C4-2B (cell line): ENCODE measurements at regions not wholly inside any gene's neighbourhood (a gene's known extent, or its start where the extent isn't known, plus 50 kb on each side); places are given as distances from the start of the nearest gene placed in this dataset.

Source experiments
- CTCF ChIP-seq: fragments of 450-650 bp; conservative IDR thresholded peaks from 2 replicates; pipeline ENCODE4 v1.5.1; 2017; ENCODE audit warnings: mild to moderate bottlenecking
- ZFX ChIP-seq: fragments of 450-650 bp; IDR thresholded peaks from 2 replicates; pipeline ENCODE4 v1.6.1; 2017

GRCh38 chr7:114857605-114858004 is 64.3 kb upstream of the MDFIC start:
- TF ChIP-seq CTCF (no peak), ZFX (no peak)
